ENCODE measurements at regions not wholly inside any gene's neighbourhood (a gene's known extent, or its start where the extent isn't known, plus 50 kb on each side); places are given as distances from the start of the nearest gene placed in this dataset.

DNA sequence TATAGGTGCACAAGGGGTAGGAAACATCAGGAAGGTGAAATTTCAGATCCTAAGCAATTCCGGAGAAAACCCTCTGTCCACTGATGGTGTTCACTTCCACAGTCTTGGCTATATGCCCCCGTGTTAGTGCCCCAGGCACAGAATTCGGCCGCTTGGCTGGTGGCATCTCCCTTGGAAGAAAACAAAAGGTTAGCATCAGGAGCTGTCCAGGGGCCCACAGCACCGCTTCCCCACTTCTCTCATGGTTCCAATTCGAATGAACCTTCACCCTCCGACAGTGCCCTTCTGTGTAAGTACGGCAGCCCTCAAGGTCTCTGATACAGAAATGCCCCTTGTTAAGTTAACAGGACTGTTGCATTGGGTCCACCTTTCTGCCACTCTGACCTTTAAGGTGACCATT, 409.0 kb downstream of the GADD45G start (continued):
- TF ChIP-seq, protein P1, sequence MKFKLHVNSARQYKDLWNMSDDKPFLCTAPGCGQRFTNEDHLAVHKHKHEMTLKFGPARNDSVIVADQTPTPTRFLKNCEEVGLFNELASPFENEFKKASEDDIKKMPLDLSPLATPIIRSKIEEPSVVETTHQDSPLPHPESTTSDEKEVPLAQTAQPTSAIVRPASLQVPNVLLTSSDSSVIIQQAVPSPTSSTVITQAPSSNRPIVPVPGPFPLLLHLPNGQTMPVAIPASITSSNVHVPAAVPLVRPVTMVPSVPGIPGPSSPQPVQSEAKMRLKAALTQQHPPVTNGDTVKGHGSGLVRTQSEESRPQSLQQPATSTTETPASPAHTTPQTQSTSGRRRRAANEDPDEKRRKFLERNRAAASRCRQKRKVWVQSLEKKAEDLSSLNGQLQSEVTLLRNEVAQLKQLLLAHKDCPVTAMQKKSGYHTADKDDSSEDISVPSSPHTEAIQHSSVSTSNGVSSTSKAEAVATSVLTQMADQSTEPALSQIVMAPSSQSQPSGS (IDR thresholded peaks at IDR 0.05; ENCODE audit: low read length): no peak
- TF ChIP-seq, protein P2, sequence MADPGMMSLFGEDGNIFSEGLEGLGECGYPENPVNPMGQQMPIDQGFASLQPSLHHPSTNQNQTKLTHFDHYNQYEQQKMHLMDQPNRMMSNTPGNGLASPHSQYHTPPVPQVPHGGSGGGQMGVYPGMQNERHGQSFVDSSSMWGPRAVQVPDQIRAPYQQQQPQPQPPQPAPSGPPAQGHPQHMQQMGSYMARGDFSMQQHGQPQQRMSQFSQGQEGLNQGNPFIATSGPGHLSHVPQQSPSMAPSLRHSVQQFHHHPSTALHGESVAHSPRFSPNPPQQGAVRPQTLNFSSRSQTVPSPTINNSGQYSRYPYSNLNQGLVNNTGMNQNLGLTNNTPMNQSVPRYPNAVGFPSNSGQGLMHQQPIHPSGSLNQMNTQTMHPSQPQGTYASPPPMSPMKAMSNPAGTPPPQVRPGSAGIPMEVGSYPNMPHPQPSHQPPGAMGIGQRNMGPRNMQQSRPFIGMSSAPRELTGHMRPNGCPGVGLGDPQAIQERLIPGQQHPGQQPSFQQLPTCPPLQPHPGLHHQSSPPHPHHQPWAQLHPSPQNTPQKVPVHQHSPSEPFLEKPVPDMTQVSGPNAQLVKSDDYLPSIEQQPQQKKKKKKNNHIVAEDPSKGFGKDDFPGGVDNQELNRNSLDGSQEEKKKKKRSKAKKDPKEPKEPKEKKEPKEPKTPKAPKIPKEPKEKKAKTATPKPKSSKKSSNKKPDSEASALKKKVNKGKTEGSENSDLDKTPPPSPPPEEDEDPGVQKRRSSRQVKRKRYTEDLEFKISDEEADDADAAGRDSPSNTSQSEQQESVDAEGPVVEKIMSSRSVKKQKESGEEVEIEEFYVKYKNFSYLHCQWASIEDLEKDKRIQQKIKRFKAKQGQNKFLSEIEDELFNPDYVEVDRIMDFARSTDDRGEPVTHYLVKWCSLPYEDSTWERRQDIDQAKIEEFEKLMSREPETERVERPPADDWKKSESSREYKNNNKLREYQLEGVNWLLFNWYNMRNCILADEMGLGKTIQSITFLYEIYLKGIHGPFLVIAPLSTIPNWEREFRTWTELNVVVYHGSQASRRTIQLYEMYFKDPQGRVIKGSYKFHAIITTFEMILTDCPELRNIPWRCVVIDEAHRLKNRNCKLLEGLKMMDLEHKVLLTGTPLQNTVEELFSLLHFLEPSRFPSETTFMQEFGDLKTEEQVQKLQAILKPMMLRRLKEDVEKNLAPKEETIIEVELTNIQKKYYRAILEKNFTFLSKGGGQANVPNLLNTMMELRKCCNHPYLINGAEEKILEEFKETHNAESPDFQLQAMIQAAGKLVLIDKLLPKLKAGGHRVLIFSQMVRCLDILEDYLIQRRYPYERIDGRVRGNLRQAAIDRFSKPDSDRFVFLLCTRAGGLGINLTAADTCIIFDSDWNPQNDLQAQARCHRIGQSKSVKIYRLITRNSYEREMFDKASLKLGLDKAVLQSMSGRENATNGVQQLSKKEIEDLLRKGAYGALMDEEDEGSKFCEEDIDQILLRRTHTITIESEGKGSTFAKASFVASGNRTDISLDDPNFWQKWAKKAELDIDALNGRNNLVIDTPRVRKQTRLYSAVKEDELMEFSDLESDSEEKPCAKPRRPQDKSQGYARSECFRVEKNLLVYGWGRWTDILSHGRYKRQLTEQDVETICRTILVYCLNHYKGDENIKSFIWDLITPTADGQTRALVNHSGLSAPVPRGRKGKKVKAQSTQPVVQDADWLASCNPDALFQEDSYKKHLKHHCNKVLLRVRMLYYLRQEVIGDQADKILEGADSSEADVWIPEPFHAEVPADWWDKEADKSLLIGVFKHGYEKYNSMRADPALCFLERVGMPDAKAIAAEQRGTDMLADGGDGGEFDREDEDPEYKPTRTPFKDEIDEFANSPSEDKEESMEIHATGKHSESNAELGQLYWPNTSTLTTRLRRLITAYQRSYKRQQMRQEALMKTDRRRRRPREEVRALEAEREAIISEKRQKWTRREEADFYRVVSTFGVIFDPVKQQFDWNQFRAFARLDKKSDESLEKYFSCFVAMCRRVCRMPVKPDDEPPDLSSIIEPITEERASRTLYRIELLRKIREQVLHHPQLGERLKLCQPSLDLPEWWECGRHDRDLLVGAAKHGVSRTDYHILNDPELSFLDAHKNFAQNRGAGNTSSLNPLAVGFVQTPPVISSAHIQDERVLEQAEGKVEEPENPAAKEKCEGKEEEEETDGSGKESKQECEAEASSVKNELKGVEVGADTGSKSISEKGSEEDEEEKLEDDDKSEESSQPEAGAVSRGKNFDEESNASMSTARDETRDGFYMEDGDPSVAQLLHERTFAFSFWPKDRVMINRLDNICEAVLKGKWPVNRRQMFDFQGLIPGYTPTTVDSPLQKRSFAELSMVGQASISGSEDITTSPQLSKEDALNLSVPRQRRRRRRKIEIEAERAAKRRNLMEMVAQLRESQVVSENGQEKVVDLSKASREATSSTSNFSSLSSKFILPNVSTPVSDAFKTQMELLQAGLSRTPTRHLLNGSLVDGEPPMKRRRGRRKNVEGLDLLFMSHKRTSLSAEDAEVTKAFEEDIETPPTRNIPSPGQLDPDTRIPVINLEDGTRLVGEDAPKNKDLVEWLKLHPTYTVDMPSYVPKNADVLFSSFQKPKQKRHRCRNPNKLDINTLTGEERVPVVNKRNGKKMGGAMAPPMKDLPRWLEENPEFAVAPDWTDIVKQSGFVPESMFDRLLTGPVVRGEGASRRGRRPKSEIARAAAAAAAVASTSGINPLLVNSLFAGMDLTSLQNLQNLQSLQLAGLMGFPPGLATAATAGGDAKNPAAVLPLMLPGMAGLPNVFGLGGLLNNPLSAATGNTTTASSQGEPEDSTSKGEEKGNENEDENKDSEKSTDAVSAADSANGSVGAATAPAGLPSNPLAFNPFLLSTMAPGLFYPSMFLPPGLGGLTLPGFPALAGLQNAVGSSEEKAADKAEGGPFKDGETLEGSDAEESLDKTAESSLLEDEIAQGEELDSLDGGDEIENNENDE (IDR thresholded peaks at IDR 0.05; ENCODE audit: insufficient replicate concordance, low read length): no peak
- no peak for TF ChIP-seq BRCA1 (IDR thresholded peaks at IDR 0.05; ENCODE audit: low read depth, low read length)
- no peak for TF ChIP-seq MAFK (IDR thresholded peaks at IDR 0.05; ENCODE audit: low read depth, low read length)
- no peak for TF ChIP-seq GTF2F1 (IDR thresholded peaks at IDR 0.05; ENCODE audit: borderline replicate concordance, low read depth, low read length)
- no peak for TF ChIP-seq TEAD4 (IDR thresholded peaks at IDR 0.05; ENCODE audit: low read depth, low read length)

All from H1 (cell line).